Fibroblast of mammary gland (primary cell): ENCODE measurements at regions not wholly inside any gene's neighbourhood (a gene's known extent, or its start where the extent isn't known, plus 50 kb on each side); places are given as distances from the start of the nearest gene placed in this dataset.

ENCODE experiments used
- DNase-seq: peaks from one replicate; pipeline ENCODE4 v3.0.0-alpha.2; 2010; ENCODE audit warnings: low read depth
- H3K4me3 ChIP-seq: 2 replicates; pipeline ENCODE4 v1.5.1; 2011; ENCODE audit warnings: low read depth, mild to moderate bottlenecking, low read length, moderate library complexity; ENCODE audit not compliant: control insufficient read depth
- CTCF ChIP-seq: conservative IDR thresholded peaks from 2 replicates; pipeline ENCODE4 v1.5.1; 2011; ENCODE audit warnings: low read depth, low read length, inconsistent platforms; ENCODE audit not compliant: control insufficient read depth, insufficient read depth

- peak; percentile 94 for DNase-seq
- no peak for TF ChIP-seq CTCF
- H3K4me3 ChIP-seq: peak overlapping the region; percentile 3
Observed at GRCh38 chr5:34563931-34564709, 92.0 kb upstream of the RAI14 start.

GRCh38 chr5:34564710-34565235 is 91.4 kb upstream of the RAI14 start:
- peak; percentile 80 for DNase-seq
- H3K4me3 ChIP-seq: no peak overlapping the region
- TF ChIP-seq CTCF: no peak

- H3K4me3 ChIP-seq: no peak overlapping the region
- DNase-seq: no peak
- no peak for TF ChIP-seq CTCF
Observed at GRCh38 chr5:34570143-34570542, 86.0 kb upstream of the RAI14 start.

GRCh38 chr5:34570721-34571676 is 85.1 kb upstream of the RAI14 start:
- H3K4me3 ChIP-seq: no peak overlapping the region

GRCh38 chr5:34571677-34572041 is 84.5 kb upstream of the RAI14 start:
- no peak for TF ChIP-seq CTCF
- H3K4me3 ChIP-seq: no peak overlapping the region
- peak; percentile 42 for DNase-seq

More at GRCh38 chr5:34570721-34571676, 85.1 kb upstream of the RAI14 start:
- peak; percentile 90 for DNase-seq
- TF ChIP-seq CTCF: no peak

GRCh38 chr5:34574936-34575467 is 81.1 kb upstream of the RAI14 start:
- no peak overlapping the region for H3K4me3 ChIP-seq
- no peak for DNase-seq
- TF ChIP-seq CTCF: no peak
